ENCODE measurements at regions not wholly inside any gene's neighbourhood (a gene's known extent, or its start where the extent isn't known, plus 50 kb on each side); places are given as distances from the start of the nearest gene placed in this dataset.

GRCh38 chr4:111494971-111495370, 650.3 kb upstream of the FAM241A start:
- H3K4me1 Mint-ChIP-seq = no peaks in the 10 kb centered on the region
- no peaks in the 10 kb centered on the region for H3K36me3 Mint-ChIP-seq
- no peaks in the 10 kb centered on the region for H3K9me3 Mint-ChIP-seq
- no peaks in the 10 kb centered on the region for H3K27me3 Mint-ChIP-seq
- H3K4me3 Mint-ChIP-seq = no peak overlapping the region
- ATAC-seq (replicated peaks) (no peak), DNase-seq (no peak)
- no peak overlapping the region for H3K27ac Mint-ChIP-seq

GRCh38 chr4:111499291-111499690, 646.0 kb upstream of the FAM241A start:
- no peak for ATAC-seq (replicated peaks)
- H3K9me3 Mint-ChIP-seq = no peaks in the 10 kb centered on the region

GRCh38 chr4:111499706-111500105, 645.5 kb upstream of the FAM241A start:
- ATAC-seq (replicated peaks) = no peak

More at GRCh38 chr4:111499291-111499690, 646.0 kb upstream of the FAM241A start:
- Mint-ChIP-seq H3K27me3 (no peaks in the 10 kb centered on the region), H3K36me3 (no peaks in the 10 kb centered on the region), H3K4me3 (no peak overlapping the region), H3K27ac (no peak overlapping the region), H3K4me1 (no peaks in the 10 kb centered on the region)
- no peak for DNase-seq

GRCh38 chr4:111500858-111501257, 644.4 kb upstream of the FAM241A start:
- Mint-ChIP-seq H3K4me3 (no peak overlapping the region), H3K27me3 (no peaks in the 10 kb centered on the region), H3K4me1 (no peaks in the 10 kb centered on the region), H3K9me3 (no peaks in the 10 kb centered on the region), H3K27ac (no peak overlapping the region), H3K36me3 (no peaks in the 10 kb centered on the region)
- DNase-seq (no peak), ATAC-seq (replicated peaks) (no peak)

More at GRCh38 chr4:111499706-111500105, 645.5 kb upstream of the FAM241A start:
- no peak overlapping the region for H3K4me3 Mint-ChIP-seq
- H3K9me3 Mint-ChIP-seq = no peaks in the 10 kb centered on the region
- no peak overlapping the region for H3K27ac Mint-ChIP-seq
- no peaks in the 10 kb centered on the region for H3K4me1 Mint-ChIP-seq
- H3K27me3 Mint-ChIP-seq = no peaks in the 10 kb centered on the region
- DNase-seq = no peak
- no peaks in the 10 kb centered on the region for H3K36me3 Mint-ChIP-seq

- DNase-seq = no peak
- H3K27ac Mint-ChIP-seq = no peak overlapping the region
- H3K9me3 Mint-ChIP-seq = no peaks in the 10 kb centered on the region
- H3K4me1 Mint-ChIP-seq = no peaks in the 10 kb centered on the region
- H3K36me3 Mint-ChIP-seq = no peaks in the 10 kb centered on the region
- H3K4me3 Mint-ChIP-seq = no peak overlapping the region
- H3K27me3 Mint-ChIP-seq = no peaks in the 10 kb centered on the region
- no peak for ATAC-seq (replicated peaks)
These were observed 643.3 kb upstream of the FAM241A start for GRCh38 chr4:111501946-111502345.

- H3K36me3 Mint-ChIP-seq = no peaks in the 10 kb centered on the region
- H3K9me3 Mint-ChIP-seq = no peaks in the 10 kb centered on the region
- H3K27me3 Mint-ChIP-seq = no peaks in the 10 kb centered on the region
- ATAC-seq (replicated peaks) = no peak
- no peak overlapping the region for H3K4me3 Mint-ChIP-seq
- no peak for DNase-seq
- no peaks in the 10 kb centered on the region for H3K4me1 Mint-ChIP-seq
- no peak overlapping the region for H3K27ac Mint-ChIP-seq
These were observed 642.6 kb upstream of the FAM241A start for GRCh38 chr4:111502626-111503025.

- ATAC-seq (replicated peaks) (no peak), DNase-seq (no peak)
- Mint-ChIP-seq H3K36me3 (no peaks in the 10 kb centered on the region), H3K27ac (no peak overlapping the region), H3K4me1 (no peaks in the 10 kb centered on the region), H3K9me3 (no peaks in the 10 kb centered on the region), H3K4me3 (no peak overlapping the region), H3K27me3 (no peaks in the 10 kb centered on the region)
These were observed 638.5 kb upstream of the FAM241A start for GRCh38 chr4:111506706-111507105.

- Mint-ChIP-seq H3K4me3 (no peak overlapping the region), H3K36me3 (no peaks in the 10 kb centered on the region), H3K4me1 (no peaks in the 10 kb centered on the region), H3K9me3 (no peaks in the 10 kb centered on the region), H3K27me3 (no peaks in the 10 kb centered on the region), H3K27ac (no peak overlapping the region)
- DNase-seq = no peak
- no peak for ATAC-seq (replicated peaks)
These were observed 634.7 kb upstream of the FAM241A start for GRCh38 chr4:111510535-111510934.

- Mint-ChIP-seq H3K27me3 (no peaks in the 10 kb centered on the region), H3K27ac (no peak overlapping the region), H3K4me3 (no peak overlapping the region), H3K9me3 (no peaks in the 10 kb centered on the region), H3K36me3 (no peaks in the 10 kb centered on the region), H3K4me1 (no peaks in the 10 kb centered on the region)
- ATAC-seq (replicated peaks) = no peak
- no peak for DNase-seq
These were observed 633.0 kb upstream of the FAM241A start for GRCh38 chr4:111512081-111512783.

GRCh38 chr4:111519683-111520082, 625.6 kb upstream of the FAM241A start:
- H3K36me3 Mint-ChIP-seq = no peaks in the 10 kb centered on the region
- no peak overlapping the region for H3K27ac Mint-ChIP-seq
- DNase-seq = no peak
- no peak overlapping the region for H3K4me3 Mint-ChIP-seq
- H3K9me3 Mint-ChIP-seq = no peaks in the 10 kb centered on the region
- no peak for ATAC-seq (replicated peaks)
- H3K4me1 Mint-ChIP-seq = no peaks in the 10 kb centered on the region
- H3K27me3 Mint-ChIP-seq = no peaks in the 10 kb centered on the region

GRCh38 chr4:111530446-111530845, 614.8 kb upstream of the FAM241A start:
- H3K4me3 Mint-ChIP-seq = no peak overlapping the region
- H3K4me1 Mint-ChIP-seq = no peaks in the 10 kb centered on the region
- H3K36me3 Mint-ChIP-seq = no peaks in the 10 kb centered on the region
- peaks cover 0 to 2% of the 10 kb centered on the region in 2 donors for H3K9me3 Mint-ChIP-seq
- ATAC-seq (replicated peaks) (no peak), DNase-seq (no peak)
- H3K27ac Mint-ChIP-seq = no peak overlapping the region
- H3K27me3 Mint-ChIP-seq = no peaks in the 10 kb centered on the region

GRCh38 chr4:111535792-111536191, 609.5 kb upstream of the FAM241A start:
- Mint-ChIP-seq H3K4me3 (no peak overlapping the region), H3K36me3 (no peaks in the 10 kb centered on the region), H3K4me1 (no peaks in the 10 kb centered on the region), H3K27ac (no peak overlapping the region), H3K27me3 (no peaks in the 10 kb centered on the region), H3K9me3 (peaks cover 0 to 2% of the 10 kb centered on the region in 2 donors)
- no peak for DNase-seq
- no peak for ATAC-seq (replicated peaks)

- Mint-ChIP-seq H3K4me1 (no peaks in the 10 kb centered on the region), H3K4me3 (no peak overlapping the region), H3K27me3 (no peaks in the 10 kb centered on the region), H3K27ac (no peak overlapping the region), H3K9me3 (peaks cover 0 to 2% of the 10 kb centered on the region in 2 donors), H3K36me3 (no peaks in the 10 kb centered on the region)
- ATAC-seq (replicated peaks) (no peak), DNase-seq (no peak)
These were observed 608.1 kb upstream of the FAM241A start for GRCh38 chr4:111537165-111537564.

GRCh38 chr4:111537871-111538270, 607.4 kb upstream of the FAM241A start:
- Mint-ChIP-seq H3K27ac (no peak overlapping the region), H3K27me3 (no peaks in the 10 kb centered on the region), H3K36me3 (no peaks in the 10 kb centered on the region), H3K4me1 (no peaks in the 10 kb centered on the region), H3K9me3 (peaks cover 0 to 1% of the 10 kb centered on the region in 2 donors), H3K4me3 (no peak overlapping the region)
- no peak for DNase-seq
- ATAC-seq (replicated peaks) = no peak

GRCh38 chr4:111540671-111541070, 604.6 kb upstream of the FAM241A start:
- no peaks in the 10 kb centered on the region for H3K4me1 Mint-ChIP-seq
- no peak overlapping the region for H3K27ac Mint-ChIP-seq
- no peaks in the 10 kb centered on the region for H3K27me3 Mint-ChIP-seq
- no peaks in the 10 kb centered on the region for H3K9me3 Mint-ChIP-seq
- ATAC-seq (replicated peaks) = no peak
- no peak overlapping the region for H3K4me3 Mint-ChIP-seq
- H3K36me3 Mint-ChIP-seq = no peaks in the 10 kb centered on the region
- DNase-seq = no peak

- peaks cover 0 to 2% of the 10 kb centered on the region in 2 donors for H3K9me3 Mint-ChIP-seq
- no peaks in the 10 kb centered on the region for H3K27me3 Mint-ChIP-seq
- H3K36me3 Mint-ChIP-seq = no peaks in the 10 kb centered on the region
- DNase-seq (no peak), ATAC-seq (replicated peaks) (no peak)
- H3K4me1 Mint-ChIP-seq = no peaks in the 10 kb centered on the region
- H3K4me3 Mint-ChIP-seq = no peak overlapping the region
- H3K27ac Mint-ChIP-seq = no peak overlapping the region
These were observed 603.2 kb upstream of the FAM241A start for GRCh38 chr4:111542056-111542455.

Measured in stimulated activated naive B cell treated with anti-CD40 and anti-IgM and Interleukin-4, amounts not matched to agents 10 μg/mL and 1 μg/mL and 100 μg/mL, for 72 hours (primary cell).